Esophagus muscularis mucosa (tissue), 4 donors: ENCODE measurements at regions not wholly inside any gene's neighbourhood (a gene's known extent, or its start where the extent isn't known, plus 50 kb on each side); places are given as distances from the start of the nearest gene placed in this dataset.

ENCODE experiments used
- CTCF ChIP-seq, 3 experiments: fragments of 200-600 bp in 2 of 3; fragments of 450-650 bp in 1 of 3; sonication (generic) in 2 of 3; IDR thresholded peaks; one replicate each; pipeline ENCODE4 v1.5.1; 2017 to 2019; ENCODE audit warnings: antibody characterized with exemption in 3 of 3, mild to moderate bottlenecking in 2 of 3, moderate library complexity in 1 of 3
- EP300 ChIP-seq: sonication (generic); formaldehyde crosslinking; IDR thresholded peaks from one replicate; pipeline ENCODE4 v1.6.1; 2017; ENCODE audit warnings: antibody characterized with exemption
- POLR2A ChIP-seq: fragments of 450-650 bp; IDR thresholded peaks from one replicate; pipeline ENCODE4 v1.6.1; 2017; ENCODE audit warnings: antibody characterized with exemption, moderate library complexity, mild to moderate bottlenecking, low read depth
- POLR2AphosphoS5 ChIP-seq, 2 donors: sonication (generic); formaldehyde crosslinking; IDR thresholded peaks; one replicate each; pipeline ENCODE4 v1.6.1; 2017; ENCODE audit warnings: antibody characterized with exemption in 2 of 2

- TF ChIP-seq CTCF (IDR thresholded peaks at IDR 0.05) = no peak
- no peak for TF ChIP-seq POLR2A
- no peak for TF ChIP-seq POLR2AphosphoS5 (IDR thresholded peaks at IDR 0.05)
- no peak for TF ChIP-seq EP300
Measured at GRCh38 chr6:44645276-44645675, 257.8 kb downstream of the CDC5L start.
